Mucosa of descending colon (tissue), 3 donors: ENCODE measurements at regions not wholly inside any gene's neighbourhood (a gene's known extent, or its start where the extent isn't known, plus 50 kb on each side); places are given as distances from the start of the nearest gene placed in this dataset.

Experiments
- ATAC-seq: fragments of 200-7000 bp; cut with Tn5 transposase; one replicate; pipeline ENCODE4 v1.9.1; 2020; ENCODE audit warnings: mild to moderate bottlenecking, moderate library complexity
- DNase-seq, 3 donors: peaks; one replicate each; pipeline ENCODE4 v3.0.0-alpha.2; 2020
- H3K36me3 ChIP-seq: fragments of 200-600 bp; one replicate; pipeline ENCODE4 v1.8.0; 2021; ENCODE audit warnings: low read depth, mild to moderate bottlenecking
- H3K4me1 ChIP-seq: fragments of 200-600 bp; one replicate; pipeline ENCODE4 v1.8.0; 2021; ENCODE audit warnings: low read depth, mild to moderate bottlenecking
- H3K4me3 ChIP-seq: fragments of 200-600 bp; one replicate; pipeline ENCODE4 v1.8.0; 2021; ENCODE audit warnings: mild to moderate bottlenecking
- H3K9me3 ChIP-seq: fragments of 200-600 bp; one replicate; pipeline ENCODE4 v1.8.0; 2021; ENCODE audit warnings: mild to moderate bottlenecking
- intact Hi-C, 2 donors: fragments of 100-400 bp; cut with DNase I in 1 of 2; cut with micrococcal nuclease in 1 of 2; formaldehyde crosslinking; loops; one replicate each; pipeline versions ENCODE4 v1.11.0 to v1.11.1; 2022; cut with DNase I, micrococcal nuclease
- TF ChIP-seq, protein P1 (sequence below): fragments of 200-600 bp; IDR thresholded peaks from one replicate; pipeline ENCODE4 v1.8.0; 2022; ENCODE audit warnings: antibody characterized with exemption, mild to moderate bottlenecking
- donor health status: DM: no; HTN: no; CAD: no; lungs with moderate emphysema.
- donor health status: DM: no; HTN: no; CAD: no.
- donor health status: DM: no; HTN: yes; CAD: no.

DNA sequence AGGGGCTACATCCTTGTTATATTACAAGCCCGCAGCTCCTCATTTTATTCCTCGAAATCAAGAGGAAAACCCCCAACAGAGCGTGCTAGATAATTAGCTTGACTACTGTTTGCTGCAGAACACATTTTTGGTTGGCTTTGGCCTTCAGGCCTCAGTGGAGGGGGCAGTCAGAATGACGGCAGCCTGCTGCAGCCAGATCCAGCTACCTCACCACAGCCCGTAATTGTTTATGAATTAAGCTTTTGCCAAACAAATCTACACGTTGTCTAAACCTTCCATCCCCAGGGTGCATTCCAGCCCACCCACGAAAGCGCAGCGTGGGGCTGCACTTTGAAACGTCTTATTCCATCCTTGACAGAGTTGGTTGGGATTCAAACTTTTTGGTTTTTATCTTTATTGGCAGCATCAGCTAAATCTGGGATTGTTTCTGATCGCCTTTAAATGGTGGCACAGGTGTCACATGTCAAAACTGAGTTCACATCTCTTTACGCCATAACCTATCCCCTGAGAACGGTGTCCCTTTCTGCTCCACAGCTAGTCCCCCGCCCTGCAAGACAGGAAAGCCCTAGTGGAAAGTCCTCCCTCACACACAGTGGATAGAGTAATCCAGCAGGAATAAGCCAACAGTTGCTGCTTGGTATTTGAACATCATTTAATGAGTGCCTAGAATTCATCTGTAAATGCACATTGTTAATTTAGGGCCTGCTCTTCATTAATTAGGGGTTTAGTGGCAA, 195.5 kb downstream of the LMO4 start:
- H3K9me3 ChIP-seq = no peaks in the 10 kb centered on the region
- H3K4me3 ChIP-seq = no peak overlapping the region
- no peaks in the 10 kb centered on the region for H3K4me1 ChIP-seq
- ATAC-seq (no peak), DNase-seq (peak in 1 of 3 donors; percentile 7)
- no peaks in the 10 kb centered on the region for H3K36me3 ChIP-seq
- TF ChIP-seq, protein P1, sequence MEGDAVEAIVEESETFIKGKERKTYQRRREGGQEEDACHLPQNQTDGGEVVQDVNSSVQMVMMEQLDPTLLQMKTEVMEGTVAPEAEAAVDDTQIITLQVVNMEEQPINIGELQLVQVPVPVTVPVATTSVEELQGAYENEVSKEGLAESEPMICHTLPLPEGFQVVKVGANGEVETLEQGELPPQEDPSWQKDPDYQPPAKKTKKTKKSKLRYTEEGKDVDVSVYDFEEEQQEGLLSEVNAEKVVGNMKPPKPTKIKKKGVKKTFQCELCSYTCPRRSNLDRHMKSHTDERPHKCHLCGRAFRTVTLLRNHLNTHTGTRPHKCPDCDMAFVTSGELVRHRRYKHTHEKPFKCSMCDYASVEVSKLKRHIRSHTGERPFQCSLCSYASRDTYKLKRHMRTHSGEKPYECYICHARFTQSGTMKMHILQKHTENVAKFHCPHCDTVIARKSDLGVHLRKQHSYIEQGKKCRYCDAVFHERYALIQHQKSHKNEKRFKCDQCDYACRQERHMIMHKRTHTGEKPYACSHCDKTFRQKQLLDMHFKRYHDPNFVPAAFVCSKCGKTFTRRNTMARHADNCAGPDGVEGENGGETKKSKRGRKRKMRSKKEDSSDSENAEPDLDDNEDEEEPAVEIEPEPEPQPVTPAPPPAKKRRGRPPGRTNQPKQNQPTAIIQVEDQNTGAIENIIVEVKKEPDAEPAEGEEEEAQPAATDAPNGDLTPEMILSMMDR = no peak
- intact Hi-C loops = no loop called here

DNA sequence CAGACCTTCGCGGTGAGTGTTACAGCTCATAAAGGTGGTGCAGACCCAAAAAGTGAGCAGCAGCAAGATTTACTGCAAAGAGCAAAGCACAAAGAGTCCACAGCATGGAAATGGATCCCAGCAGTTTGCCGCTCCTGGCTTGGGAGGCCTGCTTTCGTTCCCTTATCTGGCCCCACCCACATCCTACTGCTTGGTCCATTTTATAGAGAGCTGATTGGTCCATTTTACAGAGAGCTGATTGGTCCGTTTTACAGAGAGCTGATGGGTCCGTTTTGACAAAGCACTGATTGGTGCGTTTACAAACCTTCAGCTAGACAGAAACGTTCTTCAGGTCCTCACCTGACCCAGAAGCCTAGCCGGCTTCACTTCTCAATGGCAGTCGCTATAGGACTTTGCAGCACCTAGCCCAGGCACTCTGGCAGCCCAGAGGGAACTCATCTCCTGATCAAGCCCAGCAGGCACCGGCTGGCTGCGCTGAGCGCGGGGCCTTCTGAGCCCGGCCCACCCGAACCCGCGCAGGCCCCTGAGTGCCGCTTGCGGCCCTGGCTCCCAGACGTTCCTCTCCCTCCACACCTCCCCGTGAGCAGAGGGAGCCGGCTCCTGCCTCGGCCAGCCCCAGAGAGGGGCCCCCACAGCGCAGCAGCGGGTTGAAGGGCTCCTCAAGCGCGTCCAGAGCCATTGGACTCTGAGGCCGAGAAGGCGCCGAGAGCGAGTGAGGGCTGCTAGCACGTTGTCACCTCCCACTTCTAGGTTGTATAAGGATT, 200.3 kb downstream of the LMO4 start:
- no peak for DNase-seq

DNA sequence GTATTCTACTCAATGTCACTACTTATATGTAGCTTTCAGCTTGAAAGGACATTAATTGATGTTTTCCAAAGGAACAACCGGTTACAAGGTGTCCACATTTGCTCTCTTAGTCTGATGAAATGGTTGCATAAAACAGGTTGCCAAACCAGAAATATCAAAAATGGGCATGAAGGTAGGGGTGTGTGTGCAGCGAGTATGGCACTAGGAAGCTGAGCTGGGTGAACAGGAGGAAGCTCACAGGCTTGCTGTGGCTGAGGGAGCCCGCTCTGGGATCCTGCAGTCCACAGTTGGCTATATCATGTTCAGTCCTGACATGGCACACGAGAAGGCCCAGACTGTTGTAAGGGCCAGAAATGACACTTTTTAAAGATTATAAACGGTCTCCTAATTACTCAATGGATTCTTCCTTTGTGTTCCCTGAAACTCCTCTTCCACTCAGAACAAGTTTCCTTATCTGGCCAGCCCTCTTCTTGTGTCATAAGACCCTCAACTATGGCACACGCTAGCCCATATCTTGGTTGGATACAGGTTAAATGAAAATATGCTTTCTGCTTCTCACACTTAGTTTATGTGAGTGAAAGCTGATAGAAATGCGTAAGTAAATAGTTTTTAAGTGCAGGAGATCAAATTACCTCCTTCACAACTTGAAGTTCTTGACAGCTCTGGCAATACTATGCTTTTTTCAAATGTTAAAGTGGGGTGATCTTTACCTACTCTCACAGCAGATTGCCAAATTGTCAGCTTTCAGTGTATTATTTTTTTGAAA, 201.5 kb downstream of the LMO4 start:
- ATAC-seq (no peak), DNase-seq (no peak)
- intact Hi-C loops = no loop called here

More for the DNA sequence above, 200.3 kb downstream of the LMO4 start:
- Histone ChIP-seq H3K4me1 (no peaks in the 10 kb centered on the region), H3K4me3 (no peak overlapping the region), H3K9me3 (no peaks in the 10 kb centered on the region), H3K36me3 (no peaks in the 10 kb centered on the region)
- intact Hi-C loops = no loop called here
- TF ChIP-seq, protein P1 = no peak
- no peak for ATAC-seq

DNA sequence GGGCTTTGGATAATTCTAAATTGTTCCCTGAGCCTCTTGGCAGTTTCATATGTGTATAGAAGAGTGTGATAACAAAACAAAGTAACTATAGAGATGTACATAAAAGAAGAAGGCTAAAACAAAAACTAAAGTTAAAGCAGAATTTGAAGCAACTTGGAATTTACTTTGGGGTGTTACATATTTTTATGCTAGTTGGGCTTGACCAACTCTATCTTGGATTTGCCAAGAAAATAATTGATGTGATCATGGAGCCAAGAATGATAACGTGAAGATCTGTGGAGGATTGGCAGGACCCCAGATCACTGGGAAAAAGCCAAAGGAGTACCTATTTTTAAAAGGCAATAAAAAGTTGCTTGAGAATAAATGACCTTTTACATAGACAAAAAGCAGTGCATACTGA, 206.9 kb downstream of the LMO4 start:
- Histone ChIP-seq H3K36me3 (no peaks in the 10 kb centered on the region), H3K4me1 (no peaks in the 10 kb centered on the region), H3K4me3 (no peak overlapping the region), H3K9me3 (no peaks in the 10 kb centered on the region)
- TF ChIP-seq, protein P1 = no peak
- intact Hi-C loops = no loop called here
- ATAC-seq = no peak
- no peak for DNase-seq

More for the DNA sequence above, 201.5 kb downstream of the LMO4 start:
- Histone ChIP-seq H3K4me3 (no peak overlapping the region), H3K36me3 (no peaks in the 10 kb centered on the region), H3K9me3 (no peaks in the 10 kb centered on the region), H3K4me1 (no peaks in the 10 kb centered on the region)
- TF ChIP-seq, protein P1 = no peak

DNA sequence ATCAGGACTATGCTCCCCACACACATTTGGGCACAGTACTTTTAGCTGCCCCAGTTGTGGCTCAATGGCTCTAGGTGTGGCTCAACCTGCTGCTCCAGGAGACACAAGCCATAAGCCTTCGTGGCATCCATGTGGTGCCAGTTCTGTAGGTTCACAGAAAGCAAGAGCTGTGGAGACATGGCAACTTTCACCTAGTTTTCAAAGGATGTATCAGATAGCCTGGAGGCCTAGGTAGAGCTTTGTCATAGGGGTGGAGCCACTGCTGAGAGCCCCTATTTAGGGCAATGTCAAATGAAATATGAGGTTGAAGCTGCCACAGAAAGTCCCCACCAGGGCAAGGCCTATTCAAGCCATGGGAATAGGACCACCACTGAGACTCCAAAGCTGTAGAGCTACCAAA, 210.5 kb downstream of the LMO4 start:
- ATAC-seq = no peak

More for the DNA sequence above, 210.5 kb downstream of the LMO4 start:
- no peak for DNase-seq
- Histone ChIP-seq H3K4me1 (no peaks in the 10 kb centered on the region), H3K36me3 (no peaks in the 10 kb centered on the region), H3K4me3 (no peak overlapping the region), H3K9me3 (peaks cover 19% of the 10 kb centered on the region)
- TF ChIP-seq, protein P1 = no peak
- intact Hi-C loops = no loop called here
